C4-2B (cell line): ENCODE measurements at regions not wholly inside any gene's neighbourhood (a gene's known extent, or its start where the extent isn't known, plus 50 kb on each side); places are given as distances from the start of the nearest gene placed in this dataset.

Experiments
- H3K27ac ChIP-seq: fragments of 450-650 bp; 2 replicates; pipeline ENCODE4 v1.5.1; 2017
- ZFX ChIP-seq: fragments of 450-650 bp; IDR thresholded peaks from 2 replicates; pipeline ENCODE4 v1.6.1; 2017
- TF ChIP-seq, protein P1 (sequence below): fragments of 450-650 bp; conservative IDR thresholded peaks from 2 replicates; pipeline ENCODE4 v1.5.1; 2017; ENCODE audit warnings: mild to moderate bottlenecking

- TF ChIP-seq, protein P1, sequence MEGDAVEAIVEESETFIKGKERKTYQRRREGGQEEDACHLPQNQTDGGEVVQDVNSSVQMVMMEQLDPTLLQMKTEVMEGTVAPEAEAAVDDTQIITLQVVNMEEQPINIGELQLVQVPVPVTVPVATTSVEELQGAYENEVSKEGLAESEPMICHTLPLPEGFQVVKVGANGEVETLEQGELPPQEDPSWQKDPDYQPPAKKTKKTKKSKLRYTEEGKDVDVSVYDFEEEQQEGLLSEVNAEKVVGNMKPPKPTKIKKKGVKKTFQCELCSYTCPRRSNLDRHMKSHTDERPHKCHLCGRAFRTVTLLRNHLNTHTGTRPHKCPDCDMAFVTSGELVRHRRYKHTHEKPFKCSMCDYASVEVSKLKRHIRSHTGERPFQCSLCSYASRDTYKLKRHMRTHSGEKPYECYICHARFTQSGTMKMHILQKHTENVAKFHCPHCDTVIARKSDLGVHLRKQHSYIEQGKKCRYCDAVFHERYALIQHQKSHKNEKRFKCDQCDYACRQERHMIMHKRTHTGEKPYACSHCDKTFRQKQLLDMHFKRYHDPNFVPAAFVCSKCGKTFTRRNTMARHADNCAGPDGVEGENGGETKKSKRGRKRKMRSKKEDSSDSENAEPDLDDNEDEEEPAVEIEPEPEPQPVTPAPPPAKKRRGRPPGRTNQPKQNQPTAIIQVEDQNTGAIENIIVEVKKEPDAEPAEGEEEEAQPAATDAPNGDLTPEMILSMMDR = no peak
- TF ChIP-seq ZFX = no peak
- H3K27ac ChIP-seq = no peak overlapping the region
Measured at GRCh38 chr4:123216543-123216942, 180.1 kb upstream of the SPRY1 start.

GRCh38 chr4:123216946-123217345 is 179.6 kb upstream of the SPRY1 start:
- no peak for TF ChIP-seq ZFX
- H3K27ac ChIP-seq = no peak overlapping the region

DNA sequence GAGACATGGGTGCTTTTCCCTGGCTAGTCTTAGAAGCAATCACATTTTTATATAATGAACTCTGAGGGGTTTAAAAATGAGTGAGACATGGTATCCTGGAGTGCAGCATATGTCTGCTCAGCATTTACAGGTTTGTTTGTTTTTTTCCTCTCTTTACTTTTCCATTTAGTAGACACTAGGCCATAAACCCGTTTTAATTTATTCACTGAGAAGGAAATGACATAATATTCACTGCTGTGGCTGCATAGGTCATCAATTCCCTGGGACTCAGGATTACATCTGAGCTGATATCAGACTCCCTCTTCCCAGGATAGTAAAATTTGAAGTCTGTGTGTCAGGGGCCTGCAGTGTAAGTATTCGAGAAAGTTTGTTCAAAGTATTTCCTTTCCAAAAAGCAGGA is 178.9 kb upstream of the SPRY1 start:
- H3K27ac ChIP-seq = no peak overlapping the region
- TF ChIP-seq ZFX = no peak
- TF ChIP-seq, protein P1 = no peak

GRCh38 chr4:123218981-123219380 is 177.6 kb upstream of the SPRY1 start:
- no peak overlapping the region for H3K27ac ChIP-seq
- TF ChIP-seq, protein P1 = no peak
- TF ChIP-seq ZFX = no peak

GRCh38 chr4:123229286-123229685 is 167.3 kb upstream of the SPRY1 start:
- TF ChIP-seq ZFX = no peak
- TF ChIP-seq, protein P1 = no peak

GRCh38 chr4:123230061-123230460 is 166.5 kb upstream of the SPRY1 start:
- H3K27ac ChIP-seq = no peak overlapping the region
- TF ChIP-seq, protein P1 = no peak
- no peak for TF ChIP-seq ZFX

More at GRCh38 chr4:123229286-123229685, 167.3 kb upstream of the SPRY1 start:
- no peak overlapping the region for H3K27ac ChIP-seq

- H3K27ac ChIP-seq = no peak overlapping the region
- no peak for TF ChIP-seq ZFX
- TF ChIP-seq, protein P1 = no peak
Measured at GRCh38 chr4:123232439-123232838, 164.2 kb upstream of the SPRY1 start.

DNA sequence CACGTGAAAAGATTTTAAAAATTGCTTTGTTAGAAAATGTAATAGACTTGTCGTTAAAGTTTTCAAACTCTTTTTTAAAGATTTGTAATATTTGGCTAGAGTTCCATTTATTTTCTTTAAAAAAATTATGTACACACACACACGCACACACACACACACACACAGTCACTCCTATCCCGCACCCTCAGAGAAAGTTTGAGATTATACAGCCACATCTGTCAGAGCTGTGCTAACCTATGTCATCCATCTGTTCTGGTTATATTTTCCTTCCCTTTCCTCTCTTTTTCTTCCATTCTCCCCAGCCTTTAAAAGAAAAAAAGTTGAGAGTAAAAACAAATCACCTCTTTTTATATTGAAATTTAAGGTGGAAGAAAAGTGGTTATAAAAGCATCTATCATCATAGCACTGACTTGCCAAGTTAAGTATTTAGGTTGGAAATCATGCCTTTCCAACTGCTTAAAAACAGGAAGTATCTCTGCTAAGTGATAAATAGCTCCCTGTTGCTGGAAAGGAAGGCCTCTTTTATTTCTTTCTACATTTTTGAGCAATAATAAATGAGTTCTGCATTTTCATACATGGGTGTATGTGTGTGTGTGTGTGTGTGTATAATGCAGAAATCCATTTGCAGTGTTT is 163.3 kb upstream of the SPRY1 start:
- no peak overlapping the region for H3K27ac ChIP-seq
- TF ChIP-seq ZFX = no peak
- TF ChIP-seq, protein P1 = no peak
